Panc1 (cell line): ENCODE measurements at regions not wholly inside any gene's neighbourhood (a gene's known extent, or its start where the extent isn't known, plus 50 kb on each side); places are given as distances from the start of the nearest gene placed in this dataset.

Experiments
- ATAC-seq: fragments of 200-7000 bp; cut with Tn5 transposase; 2 replicates; pipeline ENCODE4 v1.9.1; 2020; ENCODE audit warnings: mild to moderate bottlenecking, moderate library complexity
- BruUV-seq: library from RNA; stranded (reverse); fragments of 400-500 nt; replicated peaks from 2 replicates; lab custom pipeline; 2021; lab: Mats Ljungman, UMichigan
- CTCF ChIA-PET: fragments of 300-600 bp; sonication (Branson Sonifier 250); formaldehyde crosslinking; loops from one replicate; lab custom pipeline; 2022; ENCODE audit warnings: antibody characterized with exemption; lab: Charles Lee
- POLR2A ChIA-PET: fragments of 300-600 bp; sonication (Branson Sonifier 250); formaldehyde crosslinking; loops from one replicate; lab custom pipeline; 2022; ENCODE audit warnings: antibody characterized with exemption; lab: Charles Lee
- DNase-seq: peaks from one replicate; pipeline ENCODE4 v3.0.0-alpha.2; 2010; ENCODE audit warnings: low read depth, low spot score
- H3K27ac ChIP-seq: 2 replicates; pipeline ENCODE4 v1.5.1; 2011; ENCODE audit warnings: mild to moderate bottlenecking, low read length, inconsistent platforms
- H3K27me3 ChIP-seq: fragments of 200-500 bp; sonication (Bioruptor generic); 2 replicates; pipeline ENCODE4 v1.6.0; 2014; ENCODE audit warnings: low read length, inconsistent platforms; ENCODE audit not compliant: control insufficient read depth, insufficient read depth
- H3K36me3 ChIP-seq: fragments of 200-500 bp; sonication (Bioruptor generic); 2 replicates; pipeline ENCODE4 v1.5.1; 2014; ENCODE audit warnings: inconsistent platforms, mild to moderate bottlenecking, low read length, moderate library complexity; ENCODE audit not compliant: control insufficient read depth, insufficient read depth
- H3K4me1 ChIP-seq: 2 replicates; pipeline ENCODE4 v1.5.1; 2011; ENCODE audit warnings: inconsistent platforms, mild to moderate bottlenecking, low read length, moderate library complexity; ENCODE audit not compliant: control insufficient read depth, insufficient read depth
- H3K4me3 ChIP-seq, 2 experiments: 2 replicates each; pipeline ENCODE4 v1.5.1; 2011 to 2012; ENCODE audit warnings: low read depth in 2 of 2, low read length in 2 of 2, mild to moderate bottlenecking in 2 of 2, inconsistent platforms in 1 of 2, moderate library complexity in 1 of 2
- H3K9me3 ChIP-seq: fragments of 200-500 bp; sonication (Bioruptor generic); 2 replicates; pipeline ENCODE4 v1.5.1; 2014; ENCODE audit warnings: low read depth, mild to moderate bottlenecking, inconsistent platforms, low read length, moderate library complexity; ENCODE audit not compliant: control insufficient read depth, insufficient read depth
- CTCF ChIP-seq: fragments of 450-650 bp; IDR thresholded peaks from 2 replicates; pipeline ENCODE4 v1.5.1; 2017; ENCODE audit warnings: mild to moderate bottlenecking
- POLR2AphosphoS5 ChIP-seq: IDR thresholded peaks from 2 replicates; pipeline ENCODE4 v1.6.1; 2012; ENCODE audit warnings: mild to moderate bottlenecking, low read depth, low read length, moderate library complexity
- SIN3A ChIP-seq: IDR thresholded peaks from 2 replicates; pipeline ENCODE4 v1.6.1; 2012; ENCODE audit warnings: low read depth, mild to moderate bottlenecking, low read length, moderate library complexity, borderline replicate concordance; ENCODE audit not compliant: insufficient read depth
- TCF7L2 ChIP-seq: IDR thresholded peaks from 2 replicates; pipeline ENCODE4 v1.6.1; 2011; ENCODE audit warnings: mild to moderate bottlenecking, low read depth, low read length, inconsistent platforms
- in situ Hi-C: cut with HindIII; loops from 2 replicates; pipeline ENCODE4 v1.10.0; 2016; ENCODE audit warnings: low sequenced_read_pairs, low pct_unique_long_range_greater_than_20kb
- intact Hi-C: fragments of 100-400 bp; cut with micrococcal nuclease; formaldehyde crosslinking; loops from one replicate; pipeline ENCODE4 v1.10.0; 2022; ENCODE audit not compliant: unreplicated experiment
- TF ChIP-seq, protein P1 (sequence below), 2 experiments: IDR thresholded peaks; 2 replicates each; pipeline ENCODE4 v1.6.1; 2011 to 2012; ENCODE audit warnings: low read depth in 2 of 2, control low read depth in 1 of 2, low read length in 1 of 2, mild to moderate bottlenecking in 1 of 2, moderate library complexity in 1 of 2; ENCODE audit not compliant: insufficient read depth in 1 of 2

- H3K4me3 ChIP-seq, result no peak overlapping the region
- no peak for ATAC-seq
- intact Hi-C loops, result no loop called here
- H3K27ac ChIP-seq, result no peak overlapping the region
- no peak for DNase-seq
- in situ Hi-C loops, result no loop called here
- H3K9me3 ChIP-seq, result no peaks in the 10 kb centered on the region
- H3K27me3 ChIP-seq, result no peaks in the 10 kb centered on the region; the same call in 1 of the 2 replicates
- ChIA-PET POLR2A (no interaction called here), CTCF (no interaction called here)
- TF ChIP-seq CTCF, result no peak
- no peak for TF ChIP-seq TCF7L2
- no peak for TF ChIP-seq POLR2AphosphoS5
- no peaks in the 10 kb centered on the region for H3K36me3 ChIP-seq
- BruUV-seq, result no TSS peak
- no peaks in the 10 kb centered on the region for H3K4me1 ChIP-seq
These were observed 294.9 kb upstream of the GADL1 start for GRCh38 chr3:31189330-31189729.

GRCh38 chr3:31189971-31190370 is 295.5 kb upstream of the GADL1 start:
- Histone ChIP-seq H3K4me3 (no peak overlapping the region), H3K4me1 (no peaks in the 10 kb centered on the region), H3K27me3 (no peaks in the 10 kb centered on the region; the same call in 1 of the 2 replicates), H3K9me3 (no peaks in the 10 kb centered on the region), H3K36me3 (no peaks in the 10 kb centered on the region), H3K27ac (no peak overlapping the region)
- DNase-seq (no peak), ATAC-seq (no peak)
- in situ Hi-C loops (no loop called here), intact Hi-C loops (no loop called here)
- ChIA-PET CTCF (no interaction called here), POLR2A (no interaction called here)
- BruUV-seq, result no TSS peak
- TF ChIP-seq TCF7L2, result no peak
- TF ChIP-seq SIN3A, result no peak
- TF ChIP-seq CTCF, result no peak
- TF ChIP-seq POLR2AphosphoS5, result no peak
- TF ChIP-seq, protein P1, sequence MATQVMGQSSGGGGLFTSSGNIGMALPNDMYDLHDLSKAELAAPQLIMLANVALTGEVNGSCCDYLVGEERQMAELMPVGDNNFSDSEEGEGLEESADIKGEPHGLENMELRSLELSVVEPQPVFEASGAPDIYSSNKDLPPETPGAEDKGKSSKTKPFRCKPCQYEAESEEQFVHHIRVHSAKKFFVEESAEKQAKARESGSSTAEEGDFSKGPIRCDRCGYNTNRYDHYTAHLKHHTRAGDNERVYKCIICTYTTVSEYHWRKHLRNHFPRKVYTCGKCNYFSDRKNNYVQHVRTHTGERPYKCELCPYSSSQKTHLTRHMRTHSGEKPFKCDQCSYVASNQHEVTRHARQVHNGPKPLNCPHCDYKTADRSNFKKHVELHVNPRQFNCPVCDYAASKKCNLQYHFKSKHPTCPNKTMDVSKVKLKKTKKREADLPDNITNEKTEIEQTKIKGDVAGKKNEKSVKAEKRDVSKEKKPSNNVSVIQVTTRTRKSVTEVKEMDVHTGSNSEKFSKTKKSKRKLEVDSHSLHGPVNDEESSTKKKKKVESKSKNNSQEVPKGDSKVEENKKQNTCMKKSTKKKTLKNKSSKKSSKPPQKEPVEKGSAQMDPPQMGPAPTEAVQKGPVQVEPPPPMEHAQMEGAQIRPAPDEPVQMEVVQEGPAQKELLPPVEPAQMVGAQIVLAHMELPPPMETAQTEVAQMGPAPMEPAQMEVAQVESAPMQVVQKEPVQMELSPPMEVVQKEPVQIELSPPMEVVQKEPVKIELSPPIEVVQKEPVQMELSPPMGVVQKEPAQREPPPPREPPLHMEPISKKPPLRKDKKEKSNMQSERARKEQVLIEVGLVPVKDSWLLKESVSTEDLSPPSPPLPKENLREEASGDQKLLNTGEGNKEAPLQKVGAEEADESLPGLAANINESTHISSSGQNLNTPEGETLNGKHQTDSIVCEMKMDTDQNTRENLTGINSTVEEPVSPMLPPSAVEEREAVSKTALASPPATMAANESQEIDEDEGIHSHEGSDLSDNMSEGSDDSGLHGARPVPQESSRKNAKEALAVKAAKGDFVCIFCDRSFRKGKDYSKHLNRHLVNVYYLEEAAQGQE (IDR thresholded peaks at IDR 0.05; ENCODE audit: insufficient read depth in 1 of 2, low read depth in 2 of 2, low read length in 1 of 2), result no peak
